ENCODE measurements at regions not wholly inside any gene's neighbourhood (a gene's known extent, or its start where the extent isn't known, plus 50 kb on each side); places are given as distances from the start of the nearest gene placed in this dataset.

DNA sequence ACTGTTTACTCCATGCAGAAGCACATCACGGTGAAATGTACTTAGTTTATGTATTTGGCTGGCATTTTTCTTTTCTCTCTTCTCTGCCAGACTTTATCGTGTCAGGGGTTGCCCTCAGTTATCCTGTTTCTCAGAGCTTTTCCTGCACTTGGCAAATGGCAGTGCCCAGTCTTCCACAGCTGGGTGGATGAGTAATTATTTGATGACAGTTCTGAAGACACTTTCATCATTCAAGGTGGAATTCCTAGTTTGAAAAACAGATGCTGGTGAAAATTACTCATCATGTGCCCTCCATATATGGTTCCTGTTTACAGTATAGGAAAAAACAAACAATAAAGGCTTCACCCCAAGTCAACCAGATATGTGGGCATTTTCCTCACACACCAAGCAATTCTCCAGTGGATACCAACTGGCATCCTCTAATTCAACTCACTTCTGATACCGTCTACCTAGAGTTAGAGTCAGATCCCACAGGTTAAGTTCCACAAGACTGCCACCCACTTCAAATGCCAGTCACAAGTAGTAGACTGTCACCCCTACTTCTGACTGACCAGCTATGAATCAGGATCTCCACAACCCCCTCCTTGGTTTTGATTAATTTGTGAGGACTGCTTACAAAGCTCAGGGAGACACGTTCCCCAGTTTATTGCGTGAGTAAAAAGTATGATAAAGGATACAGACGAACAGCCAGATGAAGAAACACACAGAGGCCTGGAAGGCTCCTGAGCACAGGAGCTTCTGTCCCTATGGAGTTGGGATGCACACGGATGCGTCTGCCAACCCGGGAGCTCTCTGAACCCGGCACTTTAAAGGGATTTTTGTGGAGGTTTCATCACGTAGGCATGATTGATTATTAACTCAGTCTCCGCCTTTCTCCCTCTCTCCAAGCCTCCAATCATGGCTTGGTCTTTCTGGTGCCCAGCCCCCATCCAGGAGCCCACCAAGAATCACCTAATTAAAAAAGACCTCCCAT, 72.9 kb downstream of the CLDN34 start:
- H3K27ac Mint-ChIP-seq = no peak overlapping the region
- no peaks in the 10 kb centered on the region for H3K27me3 Mint-ChIP-seq (ENCODE audit: low read depth)
- H3K9me3 Mint-ChIP-seq = no peaks in the 10 kb centered on the region
- DNase-seq (ENCODE audit: low spot score) = no peak
- no peaks in the 10 kb centered on the region for H3K4me1 Mint-ChIP-seq (ENCODE audit: low read depth)
- H3K4me3 Mint-ChIP-seq = no peak overlapping the region
- no peaks in the 10 kb centered on the region for H3K36me3 Mint-ChIP-seq (ENCODE audit: low read depth)

DNA sequence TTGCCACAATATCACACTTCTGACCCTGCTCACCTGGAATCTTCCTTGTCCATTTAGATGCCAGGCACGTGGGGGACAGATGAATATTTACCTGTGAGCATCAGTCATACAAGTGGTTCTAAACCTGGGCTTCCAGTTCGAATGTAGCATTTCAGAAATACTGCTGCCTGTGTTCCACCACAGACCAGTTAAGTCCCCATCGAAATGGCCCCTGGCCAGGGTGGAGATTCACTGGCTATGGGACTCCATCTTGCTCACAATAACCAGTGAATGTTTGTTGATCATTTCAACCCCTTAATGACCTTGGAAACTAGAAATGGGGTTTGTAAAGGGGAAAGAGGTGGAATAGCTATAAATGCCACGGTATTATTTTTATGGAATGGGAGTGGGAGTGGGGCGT, 73.8 kb downstream of the CLDN34 start:
- H3K27me3 Mint-ChIP-seq (ENCODE audit: low read depth) = no peaks in the 10 kb centered on the region
- no peak for DNase-seq (ENCODE audit: low spot score)
- no peak overlapping the region for H3K4me3 Mint-ChIP-seq
- H3K4me1 Mint-ChIP-seq (ENCODE audit: low read depth) = no peaks in the 10 kb centered on the region
- no peaks in the 10 kb centered on the region for H3K36me3 Mint-ChIP-seq (ENCODE audit: low read depth)
- H3K27ac Mint-ChIP-seq = no peak overlapping the region
- no peaks in the 10 kb centered on the region for H3K9me3 Mint-ChIP-seq

DNA sequence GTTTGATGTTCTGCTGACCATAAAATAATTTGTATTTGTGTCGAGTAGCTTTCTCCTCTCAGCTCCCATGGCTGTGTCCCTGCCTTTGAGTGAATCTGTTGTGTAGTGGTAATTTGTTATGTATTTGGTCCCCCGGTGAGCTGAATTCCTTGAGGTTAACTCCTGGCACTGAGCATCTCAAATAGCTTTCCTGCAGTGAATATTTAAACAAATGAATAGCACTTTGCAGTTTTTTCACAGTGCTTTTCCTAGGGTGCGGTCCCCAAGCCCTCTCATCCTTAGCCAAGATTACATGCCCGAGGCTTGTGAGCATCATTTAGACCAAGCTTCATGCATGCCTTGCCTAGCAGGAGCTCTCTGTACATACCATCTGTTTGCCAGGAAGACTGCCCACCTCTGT, 74.2 kb downstream of the CLDN34 start:
- DNase-seq (ENCODE audit: low spot score) = no peak
- Mint-ChIP-seq H3K27ac (no peak overlapping the region), H3K4me3 (no peak overlapping the region), H3K27me3 (ENCODE audit: low read depth) (no peaks in the 10 kb centered on the region), H3K4me1 (ENCODE audit: low read depth) (no peaks in the 10 kb centered on the region), H3K9me3 (no peaks in the 10 kb centered on the region), H3K36me3 (ENCODE audit: low read depth) (no peaks in the 10 kb centered on the region)

DNA sequence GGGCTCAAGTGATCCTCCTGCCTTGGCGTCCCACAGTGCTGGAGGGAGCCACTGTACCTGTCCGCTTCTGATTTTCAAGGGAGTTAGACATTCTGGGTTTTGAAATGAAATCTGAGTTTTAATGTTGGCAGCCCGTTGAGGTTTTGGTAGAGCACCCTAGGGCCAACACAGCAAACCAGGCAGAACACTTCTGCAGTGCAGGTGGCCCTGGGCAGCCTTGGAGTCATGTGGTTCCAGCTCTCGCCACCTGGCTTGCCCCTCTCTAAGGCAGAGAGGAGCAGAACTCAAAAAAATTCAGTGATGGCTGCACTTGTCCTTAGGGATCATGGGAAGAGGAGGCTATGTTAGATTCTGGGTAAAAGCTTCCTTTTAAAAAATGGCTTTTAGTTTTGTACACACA, 74.9 kb downstream of the CLDN34 start:
- no peaks in the 10 kb centered on the region for H3K27me3 Mint-ChIP-seq (ENCODE audit: low read depth)
- H3K4me3 Mint-ChIP-seq = no peak overlapping the region
- H3K9me3 Mint-ChIP-seq = no peaks in the 10 kb centered on the region
- no peaks in the 10 kb centered on the region for H3K4me1 Mint-ChIP-seq (ENCODE audit: low read depth)
- H3K27ac Mint-ChIP-seq = no peak overlapping the region
- no peaks in the 10 kb centered on the region for H3K36me3 Mint-ChIP-seq (ENCODE audit: low read depth)
- DNase-seq (ENCODE audit: low spot score) = no peak

DNA sequence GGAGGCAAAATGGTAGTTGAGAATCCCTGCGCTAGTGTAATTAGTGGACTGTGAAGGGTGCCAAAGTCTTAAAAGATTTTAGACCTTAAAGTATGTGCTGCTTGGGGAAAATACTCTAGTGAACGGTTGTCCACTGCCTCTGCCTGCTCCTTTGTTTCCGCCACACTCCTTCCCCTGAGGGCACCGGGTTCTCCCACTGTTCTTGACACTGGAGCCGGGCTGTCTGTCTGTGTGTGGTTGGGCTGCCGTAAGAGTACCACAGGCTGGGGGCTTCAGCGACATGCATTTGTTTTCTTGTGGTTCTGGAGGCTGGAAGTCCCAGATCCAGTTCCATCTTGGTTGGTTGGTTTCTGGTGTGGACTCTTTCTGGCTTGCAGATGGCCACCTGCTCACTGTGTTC, 76.2 kb downstream of the CLDN34 start:
- Mint-ChIP-seq H3K9me3 (no peaks in the 10 kb centered on the region), H3K4me3 (no peak overlapping the region), H3K27me3 (ENCODE audit: low read depth) (no peaks in the 10 kb centered on the region), H3K4me1 (ENCODE audit: low read depth) (no peaks in the 10 kb centered on the region), H3K27ac (no peak overlapping the region), H3K36me3 (ENCODE audit: low read depth) (no peaks in the 10 kb centered on the region)
- no peak for DNase-seq (ENCODE audit: low spot score)

DNA sequence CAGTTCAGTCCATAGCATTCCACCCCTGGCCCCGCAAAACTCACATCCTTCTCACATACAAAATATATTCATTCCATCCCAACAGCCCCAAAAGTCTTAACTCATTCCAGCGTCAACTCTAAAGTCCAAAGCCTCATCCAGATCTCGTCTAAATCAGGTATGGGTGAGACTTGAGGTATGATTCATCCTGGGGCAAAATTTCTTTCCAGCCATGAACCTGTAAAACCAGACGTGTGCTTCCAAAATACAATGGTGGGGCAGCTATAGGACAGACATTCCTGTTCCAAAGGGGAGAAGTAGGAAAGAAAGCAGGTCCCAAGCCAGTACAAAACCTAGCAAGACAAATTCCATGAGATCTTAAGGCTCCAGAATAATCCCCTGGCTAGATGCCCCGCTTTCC, 76.9 kb downstream of the CLDN34 start:
- H3K4me1 Mint-ChIP-seq (ENCODE audit: low read depth) = no peaks in the 10 kb centered on the region
- H3K36me3 Mint-ChIP-seq (ENCODE audit: low read depth) = no peaks in the 10 kb centered on the region
- no peaks in the 10 kb centered on the region for H3K27me3 Mint-ChIP-seq (ENCODE audit: low read depth)
- H3K9me3 Mint-ChIP-seq = no peaks in the 10 kb centered on the region
- no peak overlapping the region for H3K27ac Mint-ChIP-seq
- no peak overlapping the region for H3K4me3 Mint-ChIP-seq
- DNase-seq (ENCODE audit: low spot score) = no peak

DNA sequence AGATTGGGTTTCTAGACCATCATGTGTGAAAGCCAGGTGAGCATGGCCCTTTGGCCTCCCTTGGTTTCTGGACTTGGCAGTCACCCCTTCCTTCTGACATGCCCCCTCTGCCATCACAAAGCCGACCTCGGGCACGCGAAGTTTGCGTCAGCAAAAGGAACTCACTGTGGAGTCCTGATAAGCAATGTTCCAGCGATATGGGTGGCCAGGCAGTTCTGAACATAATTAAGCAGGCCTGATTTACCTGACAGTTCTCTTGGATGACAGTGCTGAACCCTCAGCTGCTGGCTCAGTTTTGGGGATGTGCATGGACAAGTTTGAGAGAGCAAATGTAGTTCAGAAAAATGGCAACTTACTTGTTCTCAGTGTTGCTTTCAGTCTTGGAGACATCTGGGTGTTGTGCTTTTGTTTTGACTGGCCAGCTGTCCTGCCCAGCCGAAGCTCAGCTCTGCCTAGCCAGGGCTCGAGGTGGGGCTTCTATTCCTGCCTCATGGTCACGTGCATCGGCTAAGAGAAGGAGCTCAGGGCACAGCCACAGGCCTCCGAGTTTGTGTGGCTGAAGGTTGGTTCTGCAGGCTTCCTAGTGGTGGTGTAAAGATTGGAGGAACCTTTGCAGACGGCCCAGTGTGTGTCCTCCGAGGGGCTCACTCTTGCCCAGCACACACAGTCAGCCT, 78.3 kb downstream of the CLDN34 start:
- Mint-ChIP-seq H3K9me3 (no peaks in the 10 kb centered on the region), H3K36me3 (ENCODE audit: low read depth) (no peaks in the 10 kb centered on the region), H3K4me1 (ENCODE audit: low read depth) (no peaks in the 10 kb centered on the region), H3K27me3 (ENCODE audit: low read depth) (no peaks in the 10 kb centered on the region), H3K27ac (no peak overlapping the region), H3K4me3 (no peak overlapping the region)
- no peak for DNase-seq (ENCODE audit: low spot score)

DNA sequence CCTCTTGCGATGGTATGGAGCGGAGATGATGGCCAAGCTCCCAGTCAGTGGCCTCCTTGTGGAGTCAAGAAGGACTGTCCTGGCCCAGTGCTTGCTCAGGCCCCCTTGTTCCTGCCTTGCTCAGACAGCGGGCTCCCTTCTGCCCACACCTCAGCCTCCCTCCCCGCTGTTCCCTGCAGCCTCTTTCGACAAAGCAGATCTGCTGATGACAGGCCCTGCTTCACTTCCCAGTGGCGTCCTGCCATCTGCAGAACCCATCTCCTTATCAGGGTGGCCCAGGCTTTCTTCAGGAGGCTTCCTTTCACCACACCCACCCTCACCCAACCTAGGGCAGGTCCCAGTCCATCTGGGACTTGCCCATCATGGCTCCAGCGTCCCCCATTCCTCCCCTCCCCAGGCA, 80.0 kb downstream of the CLDN34 start:
- DNase-seq (ENCODE audit: low spot score) = no peak
- Mint-ChIP-seq H3K27ac (no peak overlapping the region), H3K36me3 (ENCODE audit: low read depth) (no peaks in the 10 kb centered on the region), H3K27me3 (ENCODE audit: low read depth) (no peaks in the 10 kb centered on the region), H3K4me1 (ENCODE audit: low read depth) (peaks cover 4% of the 10 kb centered on the region), H3K4me3 (no peak overlapping the region), H3K9me3 (no peaks in the 10 kb centered on the region)

DNA sequence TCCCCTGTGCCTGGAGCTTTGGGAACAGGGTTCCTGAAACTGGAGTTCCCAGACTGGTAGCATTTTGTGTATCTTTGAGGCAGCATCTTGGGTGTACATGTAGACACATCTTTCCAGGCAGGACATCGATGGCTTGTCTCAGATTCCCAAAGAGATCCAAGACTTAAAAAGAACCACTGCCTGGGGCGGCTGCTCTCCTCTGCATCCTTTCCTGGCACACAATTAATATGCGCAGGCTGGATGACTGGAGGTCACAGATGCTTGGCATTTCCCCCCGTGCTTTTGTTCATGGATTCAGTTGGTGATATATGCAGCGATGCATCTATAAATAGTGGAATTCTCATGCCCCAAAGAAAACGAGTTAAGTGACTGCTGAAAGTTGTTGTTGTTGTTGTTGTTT, 80.5 kb downstream of the CLDN34 start:
- no peak for DNase-seq (ENCODE audit: low spot score)
- no peak overlapping the region for H3K27ac Mint-ChIP-seq
- H3K4me3 Mint-ChIP-seq = no peak overlapping the region
- no peaks in the 10 kb centered on the region for H3K36me3 Mint-ChIP-seq (ENCODE audit: low read depth)
- H3K27me3 Mint-ChIP-seq (ENCODE audit: low read depth) = no peaks in the 10 kb centered on the region
- peaks cover 4% of the 10 kb centered on the region for H3K4me1 Mint-ChIP-seq (ENCODE audit: low read depth)
- no peaks in the 10 kb centered on the region for H3K9me3 Mint-ChIP-seq

DNA sequence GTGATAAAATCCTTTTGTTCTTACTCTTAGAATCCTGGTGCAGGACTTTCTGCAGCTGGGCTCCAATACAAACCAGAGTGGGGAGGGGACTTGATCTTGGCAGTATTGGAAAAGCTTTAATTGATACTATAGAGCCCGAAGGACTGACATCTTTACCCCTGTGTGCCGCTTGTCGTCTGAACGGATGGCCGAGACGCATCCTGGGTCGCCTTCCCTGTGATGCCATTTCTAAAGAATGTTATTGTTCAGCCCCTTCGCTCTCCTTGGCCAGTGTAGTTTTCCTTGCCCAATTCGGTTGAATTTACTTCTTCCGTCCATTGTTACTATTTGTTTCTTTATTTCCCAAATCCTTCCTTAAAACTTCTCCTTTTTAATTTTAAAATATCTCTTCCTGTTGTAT, 80.9 kb downstream of the CLDN34 start:
- no peak for DNase-seq (ENCODE audit: low spot score)
- H3K36me3 Mint-ChIP-seq (ENCODE audit: low read depth) = no peaks in the 10 kb centered on the region
- peaks cover 4% of the 10 kb centered on the region for H3K4me1 Mint-ChIP-seq (ENCODE audit: low read depth)
- no peaks in the 10 kb centered on the region for H3K9me3 Mint-ChIP-seq
- no peak overlapping the region for H3K4me3 Mint-ChIP-seq
- H3K27ac Mint-ChIP-seq = no peak overlapping the region
- no peaks in the 10 kb centered on the region for H3K27me3 Mint-ChIP-seq (ENCODE audit: low read depth)

DNA sequence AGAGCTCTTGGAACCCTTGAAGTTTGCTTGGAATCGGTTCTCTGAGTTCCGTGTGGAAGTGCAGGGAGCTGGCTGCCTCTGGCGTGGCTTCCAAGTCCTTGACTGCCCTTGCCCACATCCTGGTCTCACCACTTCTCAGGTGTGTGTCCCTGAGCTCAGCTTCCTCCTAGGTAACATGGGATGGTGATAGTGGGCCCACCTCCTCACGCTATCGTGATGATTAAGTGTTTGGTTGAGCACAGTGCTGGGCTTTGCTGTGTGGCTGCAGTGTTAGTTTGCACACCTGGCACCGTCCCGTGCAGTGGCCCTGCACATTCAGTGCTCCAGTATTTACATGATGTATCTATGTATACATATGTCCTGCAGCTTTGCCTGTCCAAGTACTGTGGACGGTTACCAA, 81.5 kb downstream of the CLDN34 start:
- Mint-ChIP-seq H3K27me3 (ENCODE audit: low read depth) (no peaks in the 10 kb centered on the region), H3K4me3 (no peak overlapping the region), H3K9me3 (no peaks in the 10 kb centered on the region), H3K4me1 (ENCODE audit: low read depth) (peaks cover 4% of the 10 kb centered on the region), H3K27ac (no peak overlapping the region), H3K36me3 (ENCODE audit: low read depth) (no peaks in the 10 kb centered on the region)
- no peak for DNase-seq (ENCODE audit: low spot score)

DNA sequence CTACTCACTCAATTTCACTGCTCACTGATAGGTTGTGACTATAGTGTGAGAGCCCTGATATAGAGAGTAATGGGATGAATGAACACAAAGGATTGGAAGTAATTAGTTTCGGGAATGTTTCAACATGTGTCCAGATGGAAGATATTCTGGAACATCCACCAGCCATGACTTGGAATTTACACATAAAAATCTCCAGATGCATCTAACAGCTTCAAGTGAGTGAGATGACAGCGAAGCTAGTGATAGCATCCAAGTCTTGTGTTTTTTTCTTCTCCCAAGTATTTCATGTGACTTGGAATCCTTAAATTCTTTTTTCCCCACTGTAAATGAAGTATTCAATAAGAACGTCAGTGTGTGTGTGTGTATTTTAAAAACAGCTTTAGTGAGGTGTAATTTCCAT, 82.1 kb downstream of the CLDN34 start:
- no peaks in the 10 kb centered on the region for H3K27me3 Mint-ChIP-seq (ENCODE audit: low read depth)
- no peaks in the 10 kb centered on the region for H3K9me3 Mint-ChIP-seq
- H3K4me3 Mint-ChIP-seq = no peak overlapping the region
- no peak overlapping the region for H3K27ac Mint-ChIP-seq
- no peaks in the 10 kb centered on the region for H3K36me3 Mint-ChIP-seq (ENCODE audit: low read depth)
- DNase-seq (ENCODE audit: low spot score) = no peak
- H3K4me1 Mint-ChIP-seq (ENCODE audit: low read depth) = peaks cover 4% of the 10 kb centered on the region

DNA sequence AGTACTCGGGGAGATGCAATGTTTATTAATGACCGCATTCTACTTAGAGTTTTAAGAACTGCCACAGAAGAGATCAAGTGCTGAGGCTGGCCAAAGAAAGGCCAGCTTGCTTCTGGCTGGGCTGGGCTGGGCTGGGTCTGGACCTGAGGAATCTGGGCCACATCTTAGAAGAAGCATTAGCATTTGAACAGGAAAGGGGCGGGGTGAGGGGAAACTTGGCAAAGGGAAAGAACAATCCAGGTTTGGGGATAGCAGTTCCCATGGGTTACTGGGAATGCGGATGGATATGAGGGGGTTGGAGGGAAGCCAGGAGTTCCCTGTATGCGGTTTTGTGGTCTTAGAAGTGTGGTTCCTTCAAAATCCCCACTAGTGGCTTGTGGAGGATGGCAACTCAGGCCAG, 83.3 kb downstream of the CLDN34 start:
- Mint-ChIP-seq H3K4me3 (no peak overlapping the region), H3K36me3 (ENCODE audit: low read depth) (no peaks in the 10 kb centered on the region), H3K27ac (no peak overlapping the region), H3K9me3 (peaks cover 3% of the 10 kb centered on the region), H3K4me1 (ENCODE audit: low read depth) (peaks cover 4% of the 10 kb centered on the region), H3K27me3 (ENCODE audit: low read depth) (no peaks in the 10 kb centered on the region)
- DNase-seq (ENCODE audit: low spot score) = no peak

DNA sequence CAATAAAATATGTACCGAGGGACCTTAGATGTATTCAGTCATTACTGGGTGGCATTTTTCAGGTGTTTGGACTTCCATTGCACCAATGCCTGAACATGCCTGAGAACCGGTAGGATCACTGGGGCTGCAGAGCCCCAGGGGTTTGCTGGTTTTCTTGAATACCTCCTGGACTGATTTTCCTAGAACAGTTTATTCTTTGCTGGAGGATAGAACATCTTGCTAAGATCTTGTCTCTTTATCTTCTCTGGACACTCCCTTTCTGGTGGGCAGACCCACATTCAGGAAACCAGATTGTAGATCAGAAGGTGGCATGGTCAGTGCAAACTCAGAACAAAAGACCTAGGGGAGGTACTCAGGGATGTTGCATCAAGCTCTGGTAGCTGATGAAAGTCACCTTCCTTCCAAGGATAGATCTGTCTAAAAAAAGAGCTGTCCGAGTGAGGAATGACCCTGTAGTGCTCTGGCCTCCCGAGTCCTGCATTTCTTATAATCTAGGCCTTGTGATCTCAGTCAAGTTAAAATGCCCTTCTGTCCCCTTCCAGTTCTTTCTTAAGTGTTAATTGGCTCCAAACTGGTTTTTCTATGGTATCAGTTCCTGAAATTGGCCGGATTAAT, 84.8 kb downstream of the CLDN34 start:
- Mint-ChIP-seq H3K27me3 (ENCODE audit: low read depth) (no peaks in the 10 kb centered on the region), H3K9me3 (peaks cover 3% of the 10 kb centered on the region), H3K27ac (no peak overlapping the region), H3K4me1 (ENCODE audit: low read depth) (peaks cover 4% of the 10 kb centered on the region), H3K36me3 (ENCODE audit: low read depth) (no peaks in the 10 kb centered on the region), H3K4me3 (no peak overlapping the region)
- DNase-seq (ENCODE audit: low spot score) = no peak

Measured in T-helper 2 cell treated with Interferon-gamma antibody and Interleukin-4, amounts not matched to agents 5 μg/mL and 100 μg/mL, for 36 hours (primary cell).